Hippocampal formation (tissue), 2 donors: ENCODE measurements at regions not wholly inside any gene's neighbourhood (a gene's known extent, or its start where the extent isn't known, plus 50 kb on each side); places are given as distances from the start of the nearest gene placed in this dataset.
"Not testable (repeated sequence)": the region's sequence is repeated elsewhere in the genome, so short reads cannot be mapped to it uniquely, and the experiment has no call there.

Source experiments
- DNase-seq, 2 donors: peaks; one replicate each; lab custom pipeline; 2025; lab: John Stamatoyannopoulos, UW

- DNase-seq = no peak
Observed at GRCh38 chr4:171348090-171348489, 465.1 kb upstream of the GALNTL6 start.

DNA sequence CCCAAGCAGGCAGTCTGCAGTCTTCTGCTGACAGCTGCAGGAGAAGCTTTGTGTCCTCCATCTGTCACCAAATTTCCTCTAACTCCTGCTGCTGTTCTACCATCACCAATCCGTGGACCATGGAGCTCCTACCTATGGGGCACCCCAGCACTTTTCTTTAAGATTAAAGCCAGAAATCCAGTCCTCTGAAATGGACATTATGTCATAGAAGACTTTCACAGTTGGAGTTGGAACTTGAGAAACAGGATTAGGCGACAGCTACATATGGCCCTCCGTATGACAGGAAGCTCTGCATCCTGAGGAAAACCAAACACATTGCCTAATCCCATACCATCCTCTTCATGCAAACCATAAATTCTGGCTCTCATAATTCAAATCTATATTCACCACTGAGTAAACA, 470.6 kb upstream of the GALNTL6 start:
- DNase-seq = no peak

DNA sequence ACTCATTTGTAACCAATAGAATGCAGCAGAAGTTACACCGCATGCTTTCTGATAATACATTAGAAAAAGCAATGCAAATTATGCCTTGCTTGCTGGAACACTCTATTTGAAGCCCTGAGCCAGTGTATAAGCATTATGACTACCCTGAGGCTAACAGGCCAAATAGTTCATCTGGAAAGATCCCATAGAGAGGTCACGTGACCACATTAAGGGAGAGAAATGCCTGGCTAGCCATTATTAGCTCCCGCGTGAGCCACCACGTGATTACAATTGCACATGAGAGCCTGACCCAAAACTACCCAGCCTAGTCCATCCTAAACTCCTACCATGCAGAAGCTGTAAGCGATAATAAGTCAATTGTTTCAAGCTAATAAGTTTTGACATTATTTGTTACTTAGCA, 472.9 kb upstream of the GALNTL6 start:
- DNase-seq = no peak

DNA sequence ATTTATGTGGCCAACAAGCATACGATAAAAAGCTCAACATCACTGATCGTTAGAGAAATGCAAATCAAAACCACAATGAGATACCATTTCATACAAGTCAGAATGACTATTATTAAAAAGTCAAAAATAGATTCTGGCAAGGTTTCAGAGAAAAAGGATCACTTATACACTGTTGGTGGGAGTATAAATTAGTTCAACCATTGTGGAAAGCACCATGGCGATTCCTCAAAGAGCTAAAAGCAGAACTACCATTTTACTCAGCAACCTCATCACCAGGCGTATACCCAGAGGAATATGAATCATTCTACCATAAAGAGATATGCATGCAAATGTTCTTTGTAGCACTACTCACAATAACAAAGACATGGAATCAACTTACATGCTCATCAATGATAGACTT, 478.7 kb upstream of the GALNTL6 start:
- DNase-seq = no peak

GRCh38 chr4:171308661-171309060, 504.5 kb upstream of the GALNTL6 start:
- DNase-seq = no peak

GRCh38 chr4:171298048-171298718, 515.0 kb upstream of the GALNTL6 start:
- DNase-seq = not testable (repeated sequence)

DNA sequence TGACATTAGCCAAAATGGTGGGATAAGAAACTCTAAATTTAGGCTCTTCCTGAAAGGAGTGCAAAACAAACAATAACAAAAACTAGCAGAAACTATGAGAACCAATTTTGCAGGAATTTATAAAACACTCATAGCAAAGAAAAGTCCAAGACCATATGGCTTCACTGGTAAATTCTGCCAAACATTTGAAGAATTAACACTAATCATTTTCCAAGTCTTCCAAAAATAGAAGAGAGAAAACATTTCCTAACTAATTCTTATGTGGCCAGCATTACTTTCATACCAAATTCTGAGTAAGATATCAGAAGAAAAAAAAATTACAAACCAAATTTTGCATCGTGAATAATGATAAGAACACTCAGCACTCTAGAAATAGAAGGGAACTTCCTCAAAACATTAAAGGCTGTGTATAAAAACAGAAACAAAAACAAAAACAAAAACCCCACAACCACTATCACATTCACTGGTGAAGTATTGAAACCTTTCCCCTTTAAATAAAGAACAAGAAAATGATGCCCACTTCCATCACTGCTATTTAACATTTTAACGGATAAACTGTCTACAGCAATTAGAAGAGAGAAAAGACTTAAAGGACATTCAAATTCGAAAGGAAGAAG, 524.3 kb upstream of the GALNTL6 start:
- DNase-seq = no peak

DNA sequence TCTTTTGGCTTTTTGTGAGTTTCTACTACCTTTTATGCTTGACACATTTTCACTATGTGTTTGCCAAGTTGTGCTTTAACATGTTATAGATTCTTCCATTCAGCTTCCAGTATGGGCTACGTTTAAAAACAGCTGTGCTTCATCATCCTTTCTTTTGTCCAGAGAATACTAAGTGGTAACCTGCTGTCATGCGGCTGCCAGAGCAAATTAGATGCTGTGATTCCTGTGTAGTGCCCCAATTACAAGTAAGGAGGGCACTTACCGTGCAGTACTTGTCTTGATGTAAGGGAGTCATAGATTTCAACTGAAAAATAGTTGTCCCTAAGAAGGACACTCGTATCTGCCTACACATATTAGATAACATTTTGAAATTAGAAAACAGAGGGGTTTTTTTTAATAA, 531.8 kb upstream of the GALNTL6 start:
- no peak for DNase-seq

DNA sequence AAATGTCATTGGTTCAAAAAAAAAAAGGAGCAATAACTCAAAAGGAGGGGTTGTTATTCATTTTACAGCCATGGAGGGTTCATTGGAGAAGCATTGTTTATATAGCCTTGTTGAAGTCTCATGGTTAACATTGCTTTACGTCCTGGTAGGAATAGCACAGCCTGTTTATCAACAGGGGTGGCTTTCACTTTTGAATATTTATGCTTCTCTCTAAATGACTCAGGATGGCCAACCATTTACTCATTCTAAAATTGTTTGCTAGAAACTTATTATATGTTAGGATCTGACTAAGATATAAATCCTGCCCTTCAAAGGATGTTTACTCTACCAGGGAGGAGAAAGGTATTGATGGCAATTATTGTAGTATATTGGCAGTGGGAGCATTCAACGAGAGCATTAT, 534.1 kb upstream of the GALNTL6 start:
- DNase-seq = no peak

DNA sequence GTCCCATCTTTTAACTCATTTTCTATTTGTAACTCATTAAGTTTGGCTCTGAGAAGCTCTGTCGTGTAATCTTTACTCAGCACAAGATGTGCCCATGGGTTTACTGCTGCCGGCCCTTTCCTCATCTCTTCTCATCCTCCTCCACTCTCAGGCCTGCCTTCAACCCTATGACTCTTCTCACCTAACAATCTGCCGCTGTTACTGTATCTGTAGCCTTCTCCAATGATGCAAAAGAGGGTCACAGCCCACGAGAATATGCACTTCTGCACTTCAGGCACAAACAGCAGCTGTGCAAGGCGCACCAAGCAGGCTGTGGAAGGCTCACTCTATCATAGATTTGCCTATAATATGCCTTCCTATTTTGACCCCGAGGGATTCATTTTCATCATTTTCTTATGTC, 546.5 kb upstream of the GALNTL6 start:
- no peak for DNase-seq

- no peak for DNase-seq
Observed at GRCh38 chr4:171265190-171265818, 547.9 kb upstream of the GALNTL6 start.

DNA sequence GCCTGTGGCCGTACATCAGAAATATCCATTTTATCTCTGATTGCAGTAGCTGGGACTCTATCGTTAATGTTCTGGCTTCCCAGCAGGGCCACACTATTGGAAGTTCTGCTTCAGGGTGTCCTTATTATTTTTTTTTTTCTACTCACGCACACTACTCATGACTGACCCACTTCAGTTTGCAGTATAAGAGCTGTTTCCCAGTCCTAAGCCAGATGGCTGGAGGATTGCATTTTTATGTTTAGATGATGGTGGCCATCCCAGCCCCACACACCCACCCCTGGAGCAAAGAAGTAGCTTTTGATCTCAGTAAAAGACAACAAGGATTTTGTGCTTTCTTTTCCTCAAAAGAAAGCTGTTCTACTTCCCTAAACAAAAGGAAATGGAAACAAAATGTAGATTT, 557.0 kb upstream of the GALNTL6 start:
- no peak for DNase-seq

GRCh38 chr4:171246948-171247347, 566.3 kb upstream of the GALNTL6 start:
- no peak for DNase-seq

DNA sequence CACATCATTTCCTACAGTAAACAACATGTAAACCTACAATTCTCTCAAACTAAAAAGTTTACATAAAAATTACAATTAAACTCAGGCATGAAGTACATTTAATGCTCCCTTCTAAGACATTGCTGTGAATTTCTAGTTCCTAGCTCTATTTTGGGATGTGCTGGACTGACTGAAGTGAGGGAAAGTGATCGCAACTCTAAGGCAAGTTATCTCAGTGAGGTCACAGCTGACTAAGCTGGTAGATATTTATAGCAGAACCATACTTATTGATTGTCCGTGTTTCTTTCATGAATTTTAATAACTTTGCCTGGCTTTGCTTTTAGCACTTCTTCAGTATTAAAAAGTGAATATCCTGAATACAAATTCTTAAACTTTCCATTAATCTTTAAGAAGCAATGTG, 570.4 kb upstream of the GALNTL6 start:
- DNase-seq = no peak

DNA sequence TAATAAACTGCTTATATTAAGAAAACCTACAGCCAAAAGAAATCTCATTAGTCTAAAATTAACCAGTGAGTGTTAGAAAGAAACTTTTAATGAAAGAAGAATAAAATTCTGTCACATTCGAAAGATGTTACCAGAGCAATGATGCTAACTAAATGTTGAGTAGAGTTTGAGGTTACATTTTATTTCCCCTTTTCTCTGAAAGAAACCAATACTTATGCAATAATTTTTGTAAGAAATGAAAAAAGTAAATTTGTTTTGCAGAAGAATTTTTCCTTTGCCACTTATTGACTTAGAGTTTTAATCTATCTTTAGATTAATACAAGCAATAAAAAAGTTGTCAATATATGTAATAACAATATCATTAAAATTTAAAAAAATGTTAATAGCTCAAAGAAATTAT, 574.0 kb upstream of the GALNTL6 start:
- DNase-seq = no peak

- no peak for DNase-seq
Observed at GRCh38 chr4:171235521-171235920, 577.7 kb upstream of the GALNTL6 start.

GRCh38 chr4:171229354-171229753, 583.9 kb upstream of the GALNTL6 start:
- not testable (repeated sequence) for DNase-seq

DNA sequence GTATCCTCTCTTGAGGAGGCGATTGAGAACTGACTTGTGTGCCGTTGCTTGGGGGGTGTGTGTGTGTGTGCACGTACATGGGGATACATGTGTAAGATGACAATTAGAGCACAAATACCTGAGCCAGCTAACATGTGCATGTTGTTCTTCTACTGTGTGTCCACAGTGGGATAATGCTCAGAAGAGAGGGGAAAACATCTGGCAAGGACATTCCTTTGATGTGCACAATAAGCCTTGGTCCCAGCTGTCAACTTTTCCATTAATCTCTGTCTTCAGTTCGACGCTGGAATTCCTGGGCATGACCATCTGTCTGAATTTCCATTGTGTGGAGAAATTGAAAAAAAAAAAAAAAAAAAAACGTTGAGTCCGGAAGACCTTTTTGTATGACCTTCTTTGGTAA, 592.0 kb upstream of the GALNTL6 start:
- no peak for DNase-seq

DNA sequence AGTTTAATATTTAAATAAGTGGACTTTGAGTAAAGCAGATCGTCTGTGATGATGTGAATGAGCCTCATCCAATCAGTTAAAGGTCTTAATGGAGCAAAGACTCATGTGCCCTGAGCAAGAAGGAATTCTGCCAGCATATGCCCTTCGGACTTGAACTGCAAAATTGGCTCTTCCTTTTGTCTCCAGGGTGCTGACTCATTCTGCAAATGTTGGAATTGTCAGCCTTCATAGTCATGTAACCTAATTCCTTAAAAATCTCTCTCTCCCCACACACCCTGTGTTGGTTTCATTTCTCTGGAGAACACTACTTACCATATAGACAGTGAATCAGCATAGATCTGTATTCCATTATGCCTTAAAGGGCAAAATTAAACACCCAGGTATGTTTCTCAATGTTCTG, 609.8 kb upstream of the GALNTL6 start:
- DNase-seq = no peak

DNA sequence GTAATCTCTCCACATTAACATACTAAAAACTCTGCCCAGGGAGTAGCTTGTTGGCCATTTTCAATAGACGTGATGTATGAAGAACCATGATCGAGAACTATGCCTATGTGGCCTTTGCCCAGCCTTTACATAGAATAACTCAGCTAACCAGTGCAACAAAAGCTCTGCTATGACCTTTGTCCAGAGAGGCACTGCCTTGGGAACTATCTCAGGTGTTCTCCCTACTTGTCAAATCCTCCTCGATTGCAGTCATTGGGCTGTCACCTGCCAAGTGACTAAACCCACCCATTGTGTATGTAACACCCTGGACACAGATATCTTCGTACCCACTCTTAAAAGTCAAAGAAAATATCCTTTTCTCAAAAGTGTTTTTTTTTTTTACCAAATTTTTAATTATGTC, 610.3 kb upstream of the GALNTL6 start:
- DNase-seq = no peak

DNA sequence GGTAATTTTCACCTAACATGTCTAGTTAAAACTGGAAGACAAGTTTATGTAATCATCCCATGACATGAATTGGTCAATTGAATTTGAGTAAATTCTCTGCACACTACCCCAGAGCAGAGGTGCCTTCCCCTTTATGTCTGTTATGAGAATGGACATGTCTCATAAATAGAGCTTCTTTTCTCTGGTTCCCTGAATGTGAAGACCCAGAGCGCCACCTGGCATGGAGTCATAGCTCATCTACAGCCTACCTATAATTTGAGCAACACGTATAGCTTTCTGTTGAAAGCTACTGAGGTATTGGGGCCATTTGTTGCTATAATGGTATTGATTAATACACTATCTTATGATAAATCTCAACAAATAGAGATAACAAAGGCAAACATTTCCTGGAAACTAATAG, 626.5 kb upstream of the GALNTL6 start:
- DNase-seq = no peak

DNA sequence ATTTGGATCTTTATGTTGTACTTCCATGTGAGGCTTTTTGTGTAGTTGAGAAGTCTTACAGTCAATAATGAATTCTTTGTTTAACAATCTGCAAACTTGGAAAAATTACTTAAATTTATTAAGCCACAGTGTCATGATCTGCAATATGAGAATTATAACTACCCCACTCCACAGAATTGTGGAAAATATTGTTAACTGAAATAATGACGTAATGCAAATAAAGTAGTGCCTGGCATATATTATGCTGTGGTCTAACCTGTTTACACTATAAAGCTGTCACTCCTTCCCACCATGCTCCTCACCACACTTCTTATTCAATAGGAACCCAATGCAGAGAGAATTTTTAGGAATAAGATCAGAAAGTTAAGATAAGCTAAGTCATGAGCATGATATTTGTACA, 632.1 kb upstream of the GALNTL6 start:
- DNase-seq = no peak

- no peak for DNase-seq
Observed at GRCh38 chr4:171170671-171171070, 642.5 kb upstream of the GALNTL6 start.

GRCh38 chr4:171169396-171169795, 643.8 kb upstream of the GALNTL6 start:
- DNase-seq = no peak
